OCI-LY7 (cell line): ENCODE measurements at regions not wholly inside any gene's neighbourhood (a gene's known extent, or its start where the extent isn't known, plus 50 kb on each side); places are given as distances from the start of the nearest gene placed in this dataset.

Source experiments
- BruUV-seq: library from RNA; stranded (reverse); fragments of 400-500 nt; replicated peaks from 2 replicates; lab custom pipeline; 2021; lab: Mats Ljungman, UMichigan
- CTCF ChIA-PET: fragments of 300-600 bp; sonication (Branson Sonifier 250); formaldehyde crosslinking; loops from one replicate; lab custom pipeline; 2022; ENCODE audit warnings: antibody characterized with exemption; ENCODE audit not compliant: unreplicated experiment; lab: Charles Lee
- POLR2A ChIA-PET: fragments of 300-600 bp; sonication (Branson Sonifier 250); formaldehyde crosslinking; loops from one replicate; lab custom pipeline; 2022; ENCODE audit warnings: antibody characterized with exemption; lab: Charles Lee
- DNase-seq: peaks from one replicate; pipeline ENCODE4 v3.0.0-alpha.2; 2015; ENCODE audit warnings: low spot score
- H2AFZ ChIP-seq: fragments of 200-600 bp; sonication (generic), shearing (Covaris generic); 2 replicates; pipeline ENCODE4 v1.6.1; 2014; ENCODE audit warnings: mild to moderate bottlenecking, antibody characterized with exemption, low read length, moderate library complexity
- H3K27ac ChIP-seq: fragments of 200-600 bp; sonication (generic); 2 replicates; pipeline ENCODE4 v1.5.1; 2014; ENCODE audit warnings: mixed run types, low read depth, mild to moderate bottlenecking, moderate library complexity, low read length, inconsistent platforms; ENCODE audit not compliant: poor library complexity, severe bottlenecking
- H3K36me3 ChIP-seq: fragments of 200-600 bp; sonication (generic); 2 replicates; pipeline ENCODE4 v1.6.1; 2014; ENCODE audit warnings: mild to moderate bottlenecking, antibody characterized with exemption, low read length, moderate library complexity, mixed read lengths; ENCODE audit not compliant: insufficient read depth
- H3K4me1 ChIP-seq: fragments of 200-600 bp; sonication (generic); 2 replicates; pipeline ENCODE4 v1.5.1; 2014; ENCODE audit warnings: mild to moderate bottlenecking, low read length; ENCODE audit not compliant: insufficient read depth, poor library complexity, severe bottlenecking
- H3K4me2 ChIP-seq: fragments of 200-600 bp; sonication (generic); 2 replicates; pipeline ENCODE4 v1.6.1; 2014; ENCODE audit warnings: mild to moderate bottlenecking, low read length
- H3K4me3 ChIP-seq: fragments of 200-600 bp; sonication (generic); 2 replicates; pipeline ENCODE4 v1.5.1; 2014; ENCODE audit warnings: mild to moderate bottlenecking, low read depth, low read length; ENCODE audit not compliant: poor library complexity, severe bottlenecking
- H3K79me2 ChIP-seq: fragments of 200-600 bp; sonication (generic); 2 replicates; pipeline ENCODE4 v1.6.1; 2016; ENCODE audit warnings: low read depth, mild to moderate bottlenecking, low read length, moderate library complexity, mixed read lengths; ENCODE audit not compliant: insufficient read depth
- H3K9me2 ChIP-seq: fragments of 200-600 bp; sonication (generic); 2 replicates; pipeline ENCODE4 v1.6.1; 2016; ENCODE audit warnings: mild to moderate bottlenecking, low read length, mixed read lengths; ENCODE audit not compliant: insufficient read depth
- H3K9me3 ChIP-seq: fragments of 200-600 bp; sonication (generic); 2 replicates; pipeline ENCODE4 v1.6.1; 2014; ENCODE audit warnings: mild to moderate bottlenecking, mixed run types, low read length, mixed read lengths
- H4K20me1 ChIP-seq: fragments of 200-600 bp; sonication (generic); 2 replicates; pipeline ENCODE4 v1.6.1; 2014; ENCODE audit warnings: mild to moderate bottlenecking, antibody characterized with exemption, low read length, moderate library complexity, mixed read lengths; ENCODE audit not compliant: insufficient read depth
- EZH2phosphoT487 ChIP-seq: fragments of 200-600 bp; sonication (generic); IDR thresholded peaks from 2 replicates; pipeline ENCODE4 v1.6.1; 2018; ENCODE audit warnings: low read depth, borderline replicate concordance, mild to moderate bottlenecking, mixed run types, antibody characterized with exemption, low read length, moderate library complexity, mixed read lengths
- intact Hi-C: fragments of 100-400 bp; cut with micrococcal nuclease; formaldehyde crosslinking; loops from one replicate; pipeline ENCODE4 v1.10.0; 2022; ENCODE audit not compliant: unreplicated experiment
- TF ChIP-seq, protein P1 (sequence below): fragments of 200-600 bp; sonication (generic); conservative IDR thresholded peaks from 2 replicates; pipeline ENCODE4 v1.5.1; 2014; ENCODE audit warnings: mild to moderate bottlenecking, antibody characterized with exemption, low read length, moderate library complexity, mixed read lengths

DNA sequence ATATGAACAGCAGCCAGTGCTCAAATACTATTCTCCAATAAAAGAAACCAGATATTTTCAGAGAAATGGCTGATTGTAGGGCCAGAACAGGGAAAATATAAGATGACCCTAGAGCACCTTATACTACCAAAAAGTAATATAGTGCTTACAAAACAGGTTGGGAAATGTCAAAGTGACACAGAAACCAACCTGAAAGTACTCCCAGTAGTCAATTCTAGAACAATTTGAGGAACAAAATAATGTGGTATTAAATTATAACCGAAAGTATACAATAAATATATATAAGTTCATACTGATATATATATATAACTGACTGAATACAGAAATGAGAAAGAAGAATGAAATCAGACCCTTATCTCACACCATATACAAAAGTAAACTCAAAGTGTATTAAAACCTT, 657.2 kb upstream of the PHF14 start:
- Histone ChIP-seq H3K9me3 (no peaks in the 10 kb centered on the region), H3K79me2 (no peaks in the 10 kb centered on the region), H2AFZ (no peak overlapping the region), H3K4me3 (no peak overlapping the region), H3K4me2 (no peak overlapping the region), H3K27ac (no peak overlapping the region), H3K36me3 (no peaks in the 10 kb centered on the region), H3K9me2 (no peaks in the 10 kb centered on the region), H3K4me1 (no peaks in the 10 kb centered on the region), H4K20me1 (no peaks in the 10 kb centered on the region)
- intact Hi-C loops: no loop called here
- ChIA-PET POLR2A (no interaction called here), CTCF (no interaction called here)
- BruUV-seq: no TSS peak
- DNase-seq: no peak
- TF ChIP-seq EZH2phosphoT487: no peak
- TF ChIP-seq, protein P1, sequence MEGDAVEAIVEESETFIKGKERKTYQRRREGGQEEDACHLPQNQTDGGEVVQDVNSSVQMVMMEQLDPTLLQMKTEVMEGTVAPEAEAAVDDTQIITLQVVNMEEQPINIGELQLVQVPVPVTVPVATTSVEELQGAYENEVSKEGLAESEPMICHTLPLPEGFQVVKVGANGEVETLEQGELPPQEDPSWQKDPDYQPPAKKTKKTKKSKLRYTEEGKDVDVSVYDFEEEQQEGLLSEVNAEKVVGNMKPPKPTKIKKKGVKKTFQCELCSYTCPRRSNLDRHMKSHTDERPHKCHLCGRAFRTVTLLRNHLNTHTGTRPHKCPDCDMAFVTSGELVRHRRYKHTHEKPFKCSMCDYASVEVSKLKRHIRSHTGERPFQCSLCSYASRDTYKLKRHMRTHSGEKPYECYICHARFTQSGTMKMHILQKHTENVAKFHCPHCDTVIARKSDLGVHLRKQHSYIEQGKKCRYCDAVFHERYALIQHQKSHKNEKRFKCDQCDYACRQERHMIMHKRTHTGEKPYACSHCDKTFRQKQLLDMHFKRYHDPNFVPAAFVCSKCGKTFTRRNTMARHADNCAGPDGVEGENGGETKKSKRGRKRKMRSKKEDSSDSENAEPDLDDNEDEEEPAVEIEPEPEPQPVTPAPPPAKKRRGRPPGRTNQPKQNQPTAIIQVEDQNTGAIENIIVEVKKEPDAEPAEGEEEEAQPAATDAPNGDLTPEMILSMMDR: no peak

DNA sequence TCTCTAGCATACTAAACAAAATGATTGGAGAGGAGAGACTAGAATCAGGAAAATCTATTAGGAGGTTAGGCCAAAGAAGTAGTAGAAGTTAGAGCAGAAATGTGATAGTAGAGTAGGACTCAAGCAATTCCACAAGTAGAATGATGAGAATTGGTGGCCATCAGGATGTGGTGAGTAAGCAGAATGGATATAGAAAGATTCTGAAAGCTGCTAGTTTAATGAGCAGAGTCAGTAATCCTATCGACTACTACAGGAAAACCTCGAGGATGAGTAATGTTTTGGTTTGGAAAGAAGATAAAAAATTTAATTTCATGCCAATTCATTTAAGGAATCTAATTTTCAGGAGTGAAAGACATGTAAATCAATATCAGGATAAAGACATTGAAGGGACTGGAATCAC, 648.3 kb upstream of the PHF14 start:
- DNase-seq: no peak
- POLR2A ChIA-PET: no interaction called here
- TF ChIP-seq, protein P1: no peak
- TF ChIP-seq EZH2phosphoT487: no peak
- Histone ChIP-seq H3K9me3 (no peaks in the 10 kb centered on the region), H3K4me1 (no peaks in the 10 kb centered on the region), H3K9me2 (no peaks in the 10 kb centered on the region), H3K79me2 (no peaks in the 10 kb centered on the region), H3K36me3 (no peaks in the 10 kb centered on the region), H3K27ac (no peak overlapping the region), H3K4me2 (no peak overlapping the region), H2AFZ (no peak overlapping the region), H4K20me1 (no peaks in the 10 kb centered on the region), H3K4me3 (no peak overlapping the region)
- CTCF ChIA-PET: no interaction called here
- intact Hi-C loops: no loop called here
- no TSS peak for BruUV-seq

DNA sequence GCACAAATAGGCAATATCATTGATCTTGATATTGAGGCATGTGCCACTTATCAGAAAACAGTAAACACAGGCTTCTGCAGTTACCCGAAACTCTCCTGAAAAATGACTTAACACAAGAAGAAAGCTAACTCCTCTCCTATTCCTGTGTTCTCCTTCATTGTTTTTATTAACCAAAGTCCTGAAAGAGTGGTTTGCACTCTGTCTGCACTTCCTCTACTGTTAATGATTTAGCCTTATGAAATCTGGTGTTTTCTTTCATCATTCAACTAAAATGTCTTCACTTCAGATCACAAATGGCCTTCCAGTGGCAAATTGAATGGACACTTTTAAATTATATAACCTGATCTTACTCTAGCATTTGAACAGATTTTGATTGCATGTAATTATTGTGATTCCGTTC, 630.6 kb upstream of the PHF14 start:
- H3K4me2 ChIP-seq: no peak overlapping the region
- ChIA-PET CTCF (no interaction called here), POLR2A (no interaction called here)
- no peaks in the 10 kb centered on the region for H3K36me3 ChIP-seq
- TF ChIP-seq, protein P1: no peak
- no peak for TF ChIP-seq EZH2phosphoT487
- H3K4me1 ChIP-seq: no peaks in the 10 kb centered on the region
- no peak for DNase-seq
- no peaks in the 10 kb centered on the region for H4K20me1 ChIP-seq
- no peaks in the 10 kb centered on the region for H3K9me3 ChIP-seq
- no peak overlapping the region for H3K4me3 ChIP-seq
- intact Hi-C loops: no loop called here
- H2AFZ ChIP-seq: no peak overlapping the region
- H3K79me2 ChIP-seq: no peaks in the 10 kb centered on the region
- H3K27ac ChIP-seq: no peak overlapping the region
- H3K9me2 ChIP-seq: no peaks in the 10 kb centered on the region
- no TSS peak for BruUV-seq
